ENCODE measurements at regions not wholly inside any gene's neighbourhood (a gene's known extent, or its start where the extent isn't known, plus 50 kb on each side); places are given as distances from the start of the nearest gene placed in this dataset.
"Not testable (repeated sequence)": the region's sequence is repeated elsewhere in the genome, so short reads cannot be mapped to it uniquely, and the experiment has no call there.

- no peaks in the 10 kb centered on the region for H3K79me2 ChIP-seq (ENCODE audit: low read length)
- H4K20me1 ChIP-seq (ENCODE audit: insufficient read depth, low read depth, low read length): no peaks in the 10 kb centered on the region
- no peak overlapping the region for H3K4me2 ChIP-seq (ENCODE audit: low read depth, low read length, poor library complexity, severe bottlenecking)
- H3K9me2 ChIP-seq (replicated peaks; ENCODE audit: insufficient read depth, low read length): no peaks in the 10 kb centered on the region
- no peaks in the 10 kb centered on the region for H3K4me1 ChIP-seq (ENCODE audit: low read length)
- H3K27ac ChIP-seq (ENCODE audit: low read length): no peak overlapping the region
- H3K9me3 ChIP-seq (ENCODE audit: low read length): no peaks in the 10 kb centered on the region
- no peak overlapping the region for H3K4me3 ChIP-seq (ENCODE audit: low read length)
- no peaks in the 10 kb centered on the region for H3K36me3 ChIP-seq (ENCODE audit: insufficient read depth, low read length)
- DNase-seq: no peak
- H3K27me3 ChIP-seq (ENCODE audit: low read length): no peaks in the 10 kb centered on the region
- no peak overlapping the region for H2AFZ ChIP-seq (ENCODE audit: low read length)
- H3K9ac ChIP-seq (ENCODE audit: low read length): no peak overlapping the region
These were observed 85.9 kb upstream of the PLET1 start for GRCh38 chr11:112346586-112346985.

DNA sequence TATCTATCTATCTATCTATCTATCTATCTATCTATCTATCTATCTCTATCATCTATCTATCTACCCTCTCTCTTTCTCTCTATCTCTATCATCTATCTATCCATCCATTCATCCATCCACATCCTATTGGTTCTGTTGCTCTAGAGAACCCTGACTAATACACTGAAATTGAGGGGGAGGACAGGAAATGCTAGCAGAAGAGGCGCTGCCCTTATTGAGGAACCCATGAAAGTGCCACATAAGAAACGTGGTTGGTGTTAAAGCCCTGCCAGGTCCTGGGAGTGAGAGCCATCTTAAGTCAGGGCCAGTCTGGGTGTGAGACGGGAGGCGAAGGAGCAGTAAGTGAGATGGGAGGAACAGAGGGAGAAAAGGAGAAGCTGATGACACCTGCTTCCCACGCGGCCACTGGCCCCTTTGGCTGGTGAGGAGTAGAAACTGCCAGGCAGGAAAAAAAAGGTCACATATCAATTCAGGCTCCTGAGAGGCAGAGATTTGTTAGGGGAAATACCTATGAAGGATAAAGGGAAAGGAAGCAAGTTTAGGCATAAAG, 87.9 kb upstream of the PLET1 start:
- no peaks in the 10 kb centered on the region for H4K20me1 ChIP-seq (ENCODE audit: insufficient read depth, low read depth, low read length)
- H3K36me3 ChIP-seq (ENCODE audit: insufficient read depth, low read length): no peaks in the 10 kb centered on the region
- H3K9ac ChIP-seq (ENCODE audit: low read length): no peak overlapping the region
- H3K4me2 ChIP-seq (ENCODE audit: low read depth, low read length, poor library complexity, severe bottlenecking): no peak overlapping the region
- H3K4me3 ChIP-seq (ENCODE audit: low read length): no peak overlapping the region
- no peak for DNase-seq
- no peaks in the 10 kb centered on the region for H3K9me2 ChIP-seq (replicated peaks; ENCODE audit: insufficient read depth, low read length)
- no peaks in the 10 kb centered on the region for H3K4me1 ChIP-seq (ENCODE audit: low read length)
- H3K9me3 ChIP-seq (ENCODE audit: low read length): no peaks in the 10 kb centered on the region
- H2AFZ ChIP-seq (ENCODE audit: low read length): no peak overlapping the region
- no peak overlapping the region for H3K27ac ChIP-seq (ENCODE audit: low read length)
- no peaks in the 10 kb centered on the region for H3K79me2 ChIP-seq (ENCODE audit: low read length)
- H3K27me3 ChIP-seq (ENCODE audit: low read length): no peaks in the 10 kb centered on the region

DNA sequence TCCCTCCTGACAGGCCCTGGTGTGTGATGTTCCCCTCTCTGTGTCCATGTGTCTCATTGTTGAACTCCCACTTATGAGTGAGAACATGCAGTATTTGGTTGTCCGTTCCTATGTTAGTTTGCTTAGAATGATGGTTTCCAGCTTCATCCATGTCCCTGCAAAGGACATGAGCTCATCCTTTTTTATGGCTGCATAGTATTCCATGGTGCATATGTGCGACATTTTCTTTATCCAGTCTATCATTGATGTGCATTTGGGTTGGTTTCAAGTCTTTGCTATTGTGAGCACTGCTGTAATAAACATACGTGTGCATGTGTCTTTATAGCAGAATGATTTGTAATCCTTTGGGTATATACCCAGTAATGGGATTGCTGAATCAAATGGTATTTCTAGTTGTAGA, 90.8 kb upstream of the PLET1 start:
- not testable (repeated sequence) for H3K4me2 ChIP-seq (ENCODE audit: low read depth, low read length, poor library complexity, severe bottlenecking); H3K27ac ChIP-seq (ENCODE audit: low read length); DNase-seq; H3K4me1 ChIP-seq (ENCODE audit: low read length); H3K36me3 ChIP-seq (ENCODE audit: insufficient read depth, low read length); H4K20me1 ChIP-seq (ENCODE audit: insufficient read depth, low read depth, low read length); H3K27me3 ChIP-seq (ENCODE audit: low read length); H3K9me2 ChIP-seq (replicated peaks; ENCODE audit: insufficient read depth, low read length); H3K4me3 ChIP-seq (ENCODE audit: low read length); H2AFZ ChIP-seq (ENCODE audit: low read length); H3K9ac ChIP-seq (ENCODE audit: low read length); H3K79me2 ChIP-seq (ENCODE audit: low read length); H3K9me3 ChIP-seq (ENCODE audit: low read length)

- DNase-seq: no peak
- no peaks in the 10 kb centered on the region for H3K27me3 ChIP-seq (ENCODE audit: low read length)
- no peak overlapping the region for H3K9ac ChIP-seq (ENCODE audit: low read length)
- no peaks in the 10 kb centered on the region for H4K20me1 ChIP-seq (ENCODE audit: insufficient read depth, low read depth, low read length)
- no peak overlapping the region for H2AFZ ChIP-seq (ENCODE audit: low read length)
- no peak overlapping the region for H3K4me2 ChIP-seq (ENCODE audit: low read depth, low read length, poor library complexity, severe bottlenecking)
- H3K4me1 ChIP-seq (ENCODE audit: low read length): no peaks in the 10 kb centered on the region
- no peaks in the 10 kb centered on the region for H3K79me2 ChIP-seq (ENCODE audit: low read length)
- H3K36me3 ChIP-seq (ENCODE audit: insufficient read depth, low read length): no peaks in the 10 kb centered on the region
- no peaks in the 10 kb centered on the region for H3K9me2 ChIP-seq (replicated peaks; ENCODE audit: insufficient read depth, low read length)
- no peak overlapping the region for H3K4me3 ChIP-seq (ENCODE audit: low read length)
- H3K9me3 ChIP-seq (ENCODE audit: low read length): no peaks in the 10 kb centered on the region
- no peak overlapping the region for H3K27ac ChIP-seq (ENCODE audit: low read length)
These were observed 92.2 kb upstream of the PLET1 start for GRCh38 chr11:112352907-112353306.

DNA sequence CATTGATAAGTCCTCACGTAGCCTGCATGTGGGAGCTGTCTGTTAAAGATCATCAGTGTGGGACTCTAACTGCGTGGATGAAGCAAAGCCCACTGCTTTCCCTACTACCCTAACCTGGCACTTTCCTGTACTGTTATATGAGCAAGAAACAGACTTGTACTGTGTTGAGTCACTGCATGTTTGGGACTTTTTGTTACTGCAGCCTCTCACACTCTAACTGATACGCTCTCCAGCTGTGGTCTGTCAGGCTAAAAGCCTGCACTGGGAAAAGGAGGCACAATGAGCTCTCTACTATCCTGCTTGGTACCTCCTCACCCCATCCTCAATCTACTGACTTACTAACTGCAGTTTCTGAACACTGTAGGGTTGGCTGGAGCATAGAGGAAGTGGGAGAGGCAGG, 93.7 kb upstream of the PLET1 start:
- Histone ChIP-seq H4K20me1 (ENCODE audit: insufficient read depth, low read depth, low read length) (no peaks in the 10 kb centered on the region), H3K9ac (ENCODE audit: low read length) (no peak overlapping the region), H3K4me3 (ENCODE audit: low read length) (no peak overlapping the region), H3K4me1 (ENCODE audit: low read length) (no peaks in the 10 kb centered on the region), H3K9me2 (replicated peaks; ENCODE audit: insufficient read depth, low read length) (no peaks in the 10 kb centered on the region), H3K9me3 (ENCODE audit: low read length) (no peaks in the 10 kb centered on the region), H3K27me3 (ENCODE audit: low read length) (no peaks in the 10 kb centered on the region), H2AFZ (ENCODE audit: low read length) (no peak overlapping the region), H3K79me2 (ENCODE audit: low read length) (no peaks in the 10 kb centered on the region), H3K36me3 (ENCODE audit: insufficient read depth, low read length) (no peaks in the 10 kb centered on the region), H3K27ac (ENCODE audit: low read length) (no peak overlapping the region), H3K4me2 (ENCODE audit: low read depth, low read length, poor library complexity, severe bottlenecking) (no peak overlapping the region)
- DNase-seq: no peak

DNA sequence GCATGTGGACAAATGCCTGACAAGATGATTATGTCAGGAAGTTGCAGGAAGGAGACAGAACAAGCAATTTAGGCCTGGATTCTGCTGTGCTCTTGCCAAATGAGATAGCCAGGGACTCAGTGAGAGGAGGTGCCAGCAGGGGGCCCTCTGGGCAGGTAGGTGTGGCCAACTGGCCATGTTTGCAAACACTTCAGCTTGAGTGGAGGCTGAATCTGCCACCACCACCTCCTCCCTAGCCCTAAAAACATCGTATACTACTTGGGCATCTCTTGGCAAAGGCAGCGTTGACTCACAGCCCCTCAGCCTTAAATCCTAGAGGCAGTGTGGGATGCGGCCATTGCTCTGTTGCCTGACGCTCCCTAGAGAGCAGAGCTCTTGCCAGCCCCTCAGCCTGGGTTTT, 95.1 kb upstream of the PLET1 start:
- no peaks in the 10 kb centered on the region for H3K9me3 ChIP-seq (ENCODE audit: low read length)
- no peaks in the 10 kb centered on the region for H3K79me2 ChIP-seq (ENCODE audit: low read length)
- H3K27ac ChIP-seq (ENCODE audit: low read length): no peak overlapping the region
- peak; percentile 52 for DNase-seq
- H3K9ac ChIP-seq (ENCODE audit: low read length): no peak overlapping the region
- H3K4me1 ChIP-seq (ENCODE audit: low read length): no peaks in the 10 kb centered on the region
- H3K27me3 ChIP-seq (ENCODE audit: low read length): no peaks in the 10 kb centered on the region
- H3K36me3 ChIP-seq (ENCODE audit: insufficient read depth, low read length): no peaks in the 10 kb centered on the region
- no peaks in the 10 kb centered on the region for H4K20me1 ChIP-seq (ENCODE audit: insufficient read depth, low read depth, low read length)
- H3K4me2 ChIP-seq (ENCODE audit: low read depth, low read length, poor library complexity, severe bottlenecking): no peak overlapping the region
- no peaks in the 10 kb centered on the region for H3K9me2 ChIP-seq (replicated peaks; ENCODE audit: insufficient read depth, low read length)
- no peak overlapping the region for H3K4me3 ChIP-seq (ENCODE audit: low read length)
- no peak overlapping the region for H2AFZ ChIP-seq (ENCODE audit: low read length)

DNA sequence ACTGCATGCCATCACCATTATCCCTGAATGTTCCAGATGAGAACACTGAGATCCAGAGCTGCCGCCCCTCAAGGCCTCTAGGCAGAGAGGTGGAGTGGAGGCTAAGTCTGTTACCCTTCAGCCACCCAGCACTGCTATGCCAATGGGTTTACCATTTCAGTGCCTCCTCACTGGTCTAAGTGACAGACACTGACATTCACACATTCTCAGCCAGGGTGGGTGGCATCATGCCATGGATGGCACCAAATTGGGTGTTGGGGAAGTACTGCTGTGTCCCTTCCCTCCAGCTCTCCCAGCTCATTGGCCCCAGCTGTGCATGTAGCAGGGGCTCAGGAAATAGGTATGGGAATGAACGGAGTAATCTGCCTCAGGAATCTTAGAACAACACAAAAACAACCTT, 96.8 kb upstream of the PLET1 start:
- Histone ChIP-seq H3K9me2 (replicated peaks; ENCODE audit: insufficient read depth, low read length) (no peaks in the 10 kb centered on the region), H3K79me2 (ENCODE audit: low read length) (no peaks in the 10 kb centered on the region)
- no peak for DNase-seq

DNA sequence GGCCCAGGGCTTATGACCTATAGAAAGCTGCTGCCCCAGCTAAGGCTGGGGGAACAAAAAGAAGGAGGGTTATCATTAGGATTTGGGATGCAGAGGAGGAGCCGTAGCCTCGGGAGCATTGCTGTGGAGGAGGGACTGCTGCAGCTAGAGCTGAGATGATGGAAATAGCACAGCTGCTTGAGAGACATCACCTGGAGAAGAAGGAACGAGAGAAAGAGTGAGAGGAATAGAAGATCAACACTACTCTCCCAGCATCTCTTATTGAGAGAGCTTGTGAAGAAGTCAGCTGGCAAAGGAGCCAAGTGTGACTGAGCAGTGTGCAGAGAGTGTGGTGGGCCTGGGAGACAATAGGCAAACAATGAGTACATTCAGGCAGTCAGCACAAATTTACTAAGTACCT, 100.7 kb upstream of the PLET1 start:
- H3K27me3 ChIP-seq (ENCODE audit: low read length): no peaks in the 10 kb centered on the region
- H3K36me3 ChIP-seq (ENCODE audit: insufficient read depth, low read length): no peaks in the 10 kb centered on the region
- DNase-seq: no peak
- H3K4me1 ChIP-seq (ENCODE audit: low read length): no peaks in the 10 kb centered on the region
- no peak overlapping the region for H3K4me3 ChIP-seq (ENCODE audit: low read length)
- no peaks in the 10 kb centered on the region for H4K20me1 ChIP-seq (ENCODE audit: insufficient read depth, low read depth, low read length)
- H3K9me2 ChIP-seq (replicated peaks; ENCODE audit: insufficient read depth, low read length): no peaks in the 10 kb centered on the region
- H3K9ac ChIP-seq (ENCODE audit: low read length): no peak overlapping the region
- no peak overlapping the region for H3K4me2 ChIP-seq (ENCODE audit: low read depth, low read length, poor library complexity, severe bottlenecking)
- H3K27ac ChIP-seq (ENCODE audit: low read length): no peak overlapping the region
- no peaks in the 10 kb centered on the region for H3K9me3 ChIP-seq (ENCODE audit: low read length)
- H2AFZ ChIP-seq (ENCODE audit: low read length): no peak overlapping the region
- H3K79me2 ChIP-seq (ENCODE audit: low read length): no peaks in the 10 kb centered on the region

More for the DNA sequence above, 96.8 kb upstream of the PLET1 start:
- H3K27me3 ChIP-seq (ENCODE audit: low read length): no peaks in the 10 kb centered on the region
- no peak overlapping the region for H3K9ac ChIP-seq (ENCODE audit: low read length)
- H3K27ac ChIP-seq (ENCODE audit: low read length): no peak overlapping the region
- no peak overlapping the region for H3K4me3 ChIP-seq (ENCODE audit: low read length)
- no peaks in the 10 kb centered on the region for H3K4me1 ChIP-seq (ENCODE audit: low read length)
- no peaks in the 10 kb centered on the region for H3K36me3 ChIP-seq (ENCODE audit: insufficient read depth, low read length)
- no peak overlapping the region for H3K4me2 ChIP-seq (ENCODE audit: low read depth, low read length, poor library complexity, severe bottlenecking)
- no peak overlapping the region for H2AFZ ChIP-seq (ENCODE audit: low read length)
- H4K20me1 ChIP-seq (ENCODE audit: insufficient read depth, low read depth, low read length): no peaks in the 10 kb centered on the region
- no peaks in the 10 kb centered on the region for H3K9me3 ChIP-seq (ENCODE audit: low read length)

GRCh38 chr11:112363527-112363926, 102.9 kb upstream of the PLET1 start:
- Histone ChIP-seq H3K27ac (ENCODE audit: low read length) (no peak overlapping the region), H3K4me1 (ENCODE audit: low read length) (no peaks in the 10 kb centered on the region), H2AFZ (ENCODE audit: low read length) (no peak overlapping the region), H3K79me2 (ENCODE audit: low read length) (no peaks in the 10 kb centered on the region), H3K9ac (ENCODE audit: low read length) (no peak overlapping the region), H3K9me2 (replicated peaks; ENCODE audit: insufficient read depth, low read length) (no peaks in the 10 kb centered on the region), H3K9me3 (ENCODE audit: low read length) (no peaks in the 10 kb centered on the region), H3K36me3 (ENCODE audit: insufficient read depth, low read length) (no peaks in the 10 kb centered on the region), H3K27me3 (ENCODE audit: low read length) (no peaks in the 10 kb centered on the region), H3K4me2 (ENCODE audit: low read depth, low read length, poor library complexity, severe bottlenecking) (no peak overlapping the region), H4K20me1 (ENCODE audit: insufficient read depth, low read depth, low read length) (no peaks in the 10 kb centered on the region), H3K4me3 (ENCODE audit: low read length) (no peak overlapping the region)
- DNase-seq: no peak

All from Karpas-422 (cell line).